Mesodermal cell (in vitro differentiated cells): ENCODE measurements at regions not wholly inside any gene's neighbourhood (a gene's known extent, or its start where the extent isn't known, plus 50 kb on each side); places are given as distances from the start of the nearest gene placed in this dataset.
"Not testable (repeated sequence)": the region's sequence is repeated elsewhere in the genome, so short reads cannot be mapped to it uniquely, and the experiment has no call there.

ENCODE experiments used
- H3K27ac ChIP-seq: 2 replicates; pipeline ENCODE4 v1.7.0; 2013; ENCODE audit warnings: mild to moderate bottlenecking, low read depth, low read length, moderate library complexity; ENCODE audit not compliant: severe bottlenecking
- H3K36me3 ChIP-seq: 2 replicates; pipeline ENCODE4 v1.7.1; 2013; ENCODE audit warnings: mild to moderate bottlenecking, low read length, moderate library complexity; ENCODE audit not compliant: control insufficient read depth, insufficient read depth
- H3K4me1 ChIP-seq: one replicate; pipeline ENCODE4 v1.7.1; 2013; ENCODE audit warnings: mild to moderate bottlenecking, low read length; ENCODE audit not compliant: insufficient read depth, control insufficient read depth, poor library complexity, severe bottlenecking
- H3K4me3 ChIP-seq: 2 replicates; pipeline ENCODE4 v1.7.0; 2013; ENCODE audit warnings: low read length, control low read depth, mild to moderate bottlenecking; ENCODE audit not compliant: insufficient read depth, poor library complexity, severe bottlenecking; ENCODE audit errors: extremely low read depth
- H3K9me3 ChIP-seq: 2 replicates; pipeline ENCODE4 v1.7.1; 2013; ENCODE audit warnings: mild to moderate bottlenecking, low read length, moderate library complexity; ENCODE audit not compliant: control insufficient read depth
- WGBS, 2 experiments: methylation state at CpG; one replicate each; pipeline ENCODE4 v1.1.5; 2013; ENCODE audit warnings: missing lambda C conversion rate in 2 of 2; ENCODE audit not compliant: insufficient coverage in 2 of 2; 5-methylcytosine and 5-hydroxymethylcytosine counted together

DNA sequence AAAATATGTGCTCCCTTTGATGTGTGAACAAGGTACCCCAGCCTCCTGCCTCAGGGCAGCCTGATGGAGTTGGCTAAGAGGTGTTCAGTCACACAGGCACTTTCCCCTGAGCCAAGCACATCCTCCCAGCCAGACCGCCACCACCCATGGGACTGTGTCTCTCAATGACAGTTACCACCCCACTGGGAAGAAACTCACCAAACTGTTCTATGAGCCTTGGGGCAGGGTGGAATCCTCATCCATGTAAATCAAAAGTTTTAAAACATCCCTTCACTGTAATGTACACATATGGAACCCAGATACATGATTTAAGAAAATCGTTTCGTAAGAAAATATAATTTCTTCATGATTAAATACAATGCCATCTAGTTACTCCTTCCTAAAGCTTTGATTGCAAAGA lies 138.4 kb upstream of the LSM14A start:
- WGBS, 2 experiments, result 93 to 100% methylated on average over 1 to 3 of the region's 3 CpGs
- Histone ChIP-seq H3K36me3 (no peaks in the 10 kb centered on the region), H3K27ac (no peak overlapping the region), H3K4me3 (no peak overlapping the region), H3K9me3 (no peaks in the 10 kb centered on the region), H3K4me1 (no peaks in the 10 kb centered on the region)

DNA sequence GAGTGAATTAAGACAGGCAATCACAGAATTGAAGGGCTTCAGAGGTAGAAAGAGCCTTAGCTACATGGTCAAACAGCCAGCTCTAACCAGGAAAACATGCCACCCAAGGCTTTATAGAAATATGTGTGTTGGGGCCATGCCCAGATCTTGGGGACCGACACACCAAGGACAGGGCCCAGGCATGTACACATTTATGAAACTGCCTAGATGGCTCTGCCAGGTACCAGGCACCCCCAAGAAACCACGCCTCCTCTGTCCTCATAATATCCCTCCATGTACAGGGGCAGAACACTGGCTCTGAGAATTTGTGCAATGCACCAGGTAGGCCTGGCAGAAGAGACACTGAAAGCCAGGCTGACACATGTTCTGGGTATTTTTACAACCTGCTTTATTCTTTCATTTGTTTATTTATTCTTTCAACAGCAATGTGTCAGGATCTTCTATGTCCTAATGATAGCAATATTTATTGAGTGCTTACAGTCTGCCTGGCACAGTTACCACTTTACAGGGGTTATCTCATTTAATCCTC lies 137.9 kb upstream of the LSM14A start:
- Histone ChIP-seq H3K4me3 (no peak overlapping the region), H3K27ac (no peak overlapping the region), H3K36me3 (no peaks in the 10 kb centered on the region), H3K4me1 (no peaks in the 10 kb centered on the region), H3K9me3 (no peaks in the 10 kb centered on the region)
- 80% methylated on average over 1 to 2 of the region's 2 CpGs for WGBS, 2 experiments

DNA sequence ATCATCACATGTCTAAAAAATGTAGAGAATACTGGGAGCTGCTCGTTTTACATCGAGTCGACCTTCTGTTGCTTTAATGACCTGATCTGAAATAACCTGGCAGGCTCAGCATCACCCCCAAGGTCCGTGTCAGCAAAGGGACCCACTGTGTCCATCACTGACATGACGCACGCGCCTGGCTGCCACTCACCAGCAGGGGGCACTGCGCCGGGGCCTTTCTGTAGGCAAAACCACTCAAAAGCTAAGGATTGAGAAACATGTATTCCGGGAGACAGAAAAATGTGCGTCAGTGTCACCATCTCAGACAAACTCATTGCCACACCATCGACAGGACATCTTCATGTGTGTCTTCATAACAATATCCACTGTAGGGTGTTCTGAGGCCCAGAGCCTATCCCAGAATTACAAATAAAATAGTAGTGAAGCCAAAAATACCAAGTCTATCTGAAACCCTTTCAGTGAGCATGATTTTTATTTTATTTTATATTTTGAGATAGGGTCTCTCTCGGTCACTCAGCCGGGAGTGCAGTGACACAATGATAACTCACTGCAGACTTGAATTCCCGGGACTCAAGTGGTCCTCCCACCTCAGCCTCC lies 130.3 kb upstream of the LSM14A start:
- WGBS, 2 experiments, result 22% methylated on average over 12 to 15 of the region's 15 CpGs
- H3K4me1 ChIP-seq, result no peaks in the 10 kb centered on the region
- H3K36me3 ChIP-seq, result no peaks in the 10 kb centered on the region
- no peak overlapping the region for H3K4me3 ChIP-seq
- H3K27ac ChIP-seq, result no peak overlapping the region
- H3K9me3 ChIP-seq, result no peaks in the 10 kb centered on the region

DNA sequence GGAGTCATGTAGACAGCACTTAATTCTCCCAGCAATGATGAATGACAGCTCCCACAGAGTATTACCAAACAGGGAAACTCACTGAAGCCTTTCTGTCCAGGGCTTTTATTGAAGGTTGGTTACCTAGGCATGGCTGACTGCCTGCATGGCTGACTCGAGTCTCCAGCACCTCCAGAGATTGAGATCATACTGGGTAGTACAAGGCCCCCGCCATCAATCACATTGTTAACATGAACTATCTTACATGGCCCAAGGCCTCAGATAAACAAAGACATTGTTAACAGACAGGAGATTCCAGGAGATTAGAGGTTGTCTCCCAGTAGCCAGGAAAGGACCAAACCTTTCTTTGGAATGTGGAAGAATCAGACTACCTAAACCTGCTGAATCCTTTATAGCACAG lies 128.3 kb upstream of the LSM14A start:
- Histone ChIP-seq H3K27ac (no peak overlapping the region), H3K4me3 (no peak overlapping the region), H3K9me3 (no peaks in the 10 kb centered on the region), H3K36me3 (no peaks in the 10 kb centered on the region), H3K4me1 (no peaks in the 10 kb centered on the region)
- 100% methylated on average over 1 of the region's 2 CpGs; no CpG with 5 or more reads in 1 of the 2 experiments for WGBS, 2 experiments

DNA sequence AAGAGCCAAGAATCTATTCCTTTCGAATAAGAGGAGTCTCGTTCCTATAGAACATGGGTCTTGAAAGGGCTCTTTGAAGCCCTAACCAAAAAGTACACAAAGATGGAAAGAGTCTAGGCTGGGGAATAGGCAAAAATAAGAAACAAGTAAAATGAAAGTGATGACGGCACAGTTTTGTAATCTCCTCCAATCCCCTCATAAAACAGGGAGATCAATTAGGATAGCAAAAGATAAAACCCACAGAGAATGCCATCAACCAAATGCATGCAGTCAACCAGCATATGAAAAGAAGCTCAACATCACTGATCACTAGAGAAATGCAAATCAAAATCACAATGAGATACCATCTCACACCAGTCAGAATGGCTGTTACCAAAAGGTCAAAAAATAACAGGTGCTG lies 122.4 kb upstream of the LSM14A start:
- no peaks in the 10 kb centered on the region for H3K4me1 ChIP-seq
- no peaks in the 10 kb centered on the region for H3K9me3 ChIP-seq
- H3K27ac ChIP-seq, result no peak overlapping the region
- no peaks in the 10 kb centered on the region for H3K36me3 ChIP-seq
- no peak overlapping the region for H3K4me3 ChIP-seq
- WGBS, 2 experiments, result 77% methylated on average over 2 of the region's 3 CpGs; no CpG with 5 or more reads in 1 of the 2 experiments

DNA sequence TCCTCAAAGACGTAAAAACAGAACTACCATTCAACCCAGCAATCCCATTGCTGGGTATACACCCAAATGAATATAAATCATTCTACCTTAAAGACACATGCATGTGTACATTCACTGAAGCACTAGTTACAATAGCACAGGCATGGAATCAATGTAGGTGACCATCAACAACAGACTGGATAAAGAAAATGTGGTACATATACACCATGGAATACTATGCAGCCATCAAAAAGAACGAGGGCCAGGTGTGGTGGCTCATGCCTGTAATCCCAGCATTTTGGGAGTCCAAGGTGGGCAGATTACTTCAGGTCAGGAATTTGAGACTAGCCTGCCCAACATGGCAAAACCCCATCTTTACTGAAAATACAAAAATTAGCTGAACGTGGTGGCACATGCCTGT lies 121.9 kb upstream of the LSM14A start:
- not testable (repeated sequence) for H3K4me1 ChIP-seq, H3K27ac ChIP-seq, H3K9me3 ChIP-seq, H3K36me3 ChIP-seq, H3K4me3 ChIP-seq
- WGBS, 2 experiments, result 83% methylated on average over 2 of the region's 3 CpGs

DNA sequence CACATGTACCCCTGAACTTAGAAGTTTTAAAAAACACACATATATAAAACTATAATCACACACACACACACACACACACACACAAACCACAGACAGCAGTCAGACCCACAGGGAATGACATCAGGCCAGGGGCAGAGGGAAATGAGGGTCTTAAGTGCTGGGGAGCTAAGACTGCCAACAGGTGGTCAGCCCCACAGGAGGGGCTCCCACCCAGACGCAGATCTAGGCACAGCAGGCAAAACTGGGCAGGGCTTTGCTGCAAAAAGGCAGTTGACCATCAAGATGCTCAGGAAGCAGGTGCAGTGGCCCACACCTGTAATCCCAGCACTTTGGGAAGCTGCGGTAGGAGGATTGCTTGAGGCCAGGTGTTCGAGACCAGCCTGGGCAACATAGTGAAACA lies 121.0 kb upstream of the LSM14A start:
- H3K9me3 ChIP-seq, result no peaks in the 10 kb centered on the region
- H3K4me3 ChIP-seq, result no peak overlapping the region
- no peak overlapping the region for H3K27ac ChIP-seq
- no peaks in the 10 kb centered on the region for H3K4me1 ChIP-seq
- H3K36me3 ChIP-seq, result no peaks in the 10 kb centered on the region
- 81 to 85% methylated on average over 3 of the region's 3 CpGs for WGBS, 2 experiments

DNA sequence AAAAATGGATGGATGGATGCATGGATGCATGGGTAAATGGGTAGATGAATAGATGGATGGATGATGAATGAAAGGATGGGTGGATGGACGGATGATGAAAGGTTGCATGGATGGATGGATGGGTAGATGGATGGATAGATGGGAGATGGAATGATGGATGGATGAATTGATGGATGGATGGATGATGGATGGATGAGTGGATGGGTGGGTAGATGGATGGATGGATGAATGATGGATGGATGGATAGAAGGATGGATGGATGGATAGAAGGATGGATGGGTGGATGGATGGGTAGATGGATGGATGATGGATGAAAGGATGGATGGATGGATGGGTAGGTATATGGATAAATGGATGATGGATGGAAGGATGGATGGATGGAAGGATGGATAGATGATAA lies 115.1 kb upstream of the LSM14A start:
- Histone ChIP-seq H3K27ac (no peak overlapping the region), H3K36me3 (no peaks in the 10 kb centered on the region), H3K4me3 (no peak overlapping the region), H3K4me1 (no peaks in the 10 kb centered on the region), H3K9me3 (no peaks in the 10 kb centered on the region)
- 85 to 94% methylated on average over 1 of the region's 1 CpG for WGBS, 2 experiments

DNA sequence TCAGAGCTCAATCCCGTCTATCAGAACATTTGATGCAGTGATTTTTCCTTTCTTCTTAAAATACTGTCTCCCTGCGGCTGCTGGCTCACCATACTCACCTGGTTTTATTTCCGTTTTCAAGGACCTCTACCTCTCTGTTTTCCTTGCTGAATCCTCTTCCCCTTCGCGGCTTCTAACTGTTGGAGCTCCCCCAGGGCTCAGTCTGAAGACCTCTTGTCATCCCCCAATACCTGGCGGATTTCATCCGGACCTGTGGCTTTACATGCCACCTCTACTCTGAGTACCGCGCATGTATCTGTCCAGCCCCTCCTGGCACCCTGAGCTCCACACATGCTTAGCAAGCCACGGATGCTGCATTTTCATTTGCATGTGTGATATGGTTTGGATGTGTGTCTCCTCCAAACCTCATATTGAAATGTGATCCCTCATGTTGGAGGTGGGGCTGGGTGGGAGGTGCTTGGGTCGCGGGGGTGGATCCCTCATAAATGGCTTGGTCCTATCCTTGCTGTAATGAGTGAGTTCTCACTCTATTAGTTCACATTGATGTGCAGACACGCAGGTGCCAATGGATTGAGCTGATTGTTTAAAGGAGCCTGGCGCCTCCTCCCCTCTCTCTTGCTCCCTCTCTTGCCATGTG lies 106.2 kb upstream of the LSM14A start:
- Histone ChIP-seq H3K36me3 (no peaks in the 10 kb centered on the region), H3K27ac (no peak overlapping the region), H3K4me3 (no peak overlapping the region), H3K9me3 (no peaks in the 10 kb centered on the region), H3K4me1 (no peaks in the 10 kb centered on the region)
- 83 to 84% methylated on average over 7 of the region's 14 CpGs for WGBS, 2 experiments

DNA sequence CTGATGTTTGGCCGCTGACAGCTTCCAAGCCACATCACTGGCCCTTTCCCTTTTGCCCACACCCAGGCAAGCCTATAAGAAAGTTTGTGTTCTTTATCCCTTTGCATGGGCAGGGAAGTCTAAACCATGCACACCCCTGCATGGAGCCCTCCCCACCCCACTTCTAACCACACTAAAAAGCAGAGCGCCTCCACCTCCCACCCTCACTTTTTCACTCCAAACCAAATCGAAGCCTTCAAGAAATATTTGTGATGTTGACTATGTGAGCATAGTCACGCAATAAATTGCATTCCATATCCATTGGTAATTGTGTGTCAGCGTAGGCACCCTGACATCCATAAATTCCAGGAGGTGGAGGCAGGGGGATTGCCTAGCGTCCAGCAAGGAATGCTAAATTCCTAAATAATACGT lies 104.4 kb upstream of the LSM14A start:
- WGBS, 2 experiments, result 95 to 100% methylated on average over 2 to 4 of the region's 7 CpGs
- Histone ChIP-seq H3K27ac (no peak overlapping the region), H3K36me3 (no peaks in the 10 kb centered on the region), H3K4me3 (no peak overlapping the region), H3K4me1 (no peaks in the 10 kb centered on the region), H3K9me3 (no peaks in the 10 kb centered on the region)

DNA sequence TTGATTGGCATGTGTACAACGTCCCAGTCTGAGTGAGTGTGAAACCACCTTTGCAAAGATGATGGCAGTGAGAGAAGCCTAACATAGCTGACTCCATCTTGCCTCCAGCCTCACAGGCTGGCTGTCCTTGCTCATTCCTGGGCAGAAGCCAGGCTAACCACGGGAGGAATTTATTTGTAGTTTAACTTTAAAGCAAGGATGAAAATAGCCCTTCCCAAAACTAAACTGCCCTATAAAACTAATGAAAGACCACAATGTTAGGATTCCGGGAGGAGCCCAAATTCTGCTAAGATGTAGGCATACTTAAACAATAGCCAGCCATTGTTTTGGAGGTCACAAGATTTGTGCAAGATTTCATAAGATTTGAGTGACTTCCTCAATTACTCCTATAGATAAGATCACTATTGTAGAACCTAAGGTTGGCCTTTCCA lies 96.6 kb upstream of the LSM14A start:
- 0 to 67% methylated on average over 1 of the region's 3 CpGs for WGBS, 2 experiments
- Histone ChIP-seq H3K27ac (no peak overlapping the region), H3K36me3 (no peaks in the 10 kb centered on the region), H3K9me3 (peaks cover 8% of the 10 kb centered on the region), H3K4me3 (no peak overlapping the region), H3K4me1 (no peaks in the 10 kb centered on the region)
